Epidermal melanocyte (primary cell): ENCODE measurements at regions not wholly inside any gene's neighbourhood (a gene's known extent, or its start where the extent isn't known, plus 50 kb on each side); places are given as distances from the start of the nearest gene placed in this dataset.
"Not testable (repeated sequence)": the region's sequence is repeated elsewhere in the genome, so short reads cannot be mapped to it uniquely, and the experiment has no call there.

ENCODE experiments used
- DNase-seq: peaks from one replicate; pipeline ENCODE4 v3.0.0; 2011; ENCODE audit warnings: low spot score; ENCODE audit not compliant: insufficient read length

GRCh38 chr11:38746516-38746915 is 2148.5 kb upstream of the RAG2 start:
- not testable (repeated sequence) for DNase-seq

DNA sequence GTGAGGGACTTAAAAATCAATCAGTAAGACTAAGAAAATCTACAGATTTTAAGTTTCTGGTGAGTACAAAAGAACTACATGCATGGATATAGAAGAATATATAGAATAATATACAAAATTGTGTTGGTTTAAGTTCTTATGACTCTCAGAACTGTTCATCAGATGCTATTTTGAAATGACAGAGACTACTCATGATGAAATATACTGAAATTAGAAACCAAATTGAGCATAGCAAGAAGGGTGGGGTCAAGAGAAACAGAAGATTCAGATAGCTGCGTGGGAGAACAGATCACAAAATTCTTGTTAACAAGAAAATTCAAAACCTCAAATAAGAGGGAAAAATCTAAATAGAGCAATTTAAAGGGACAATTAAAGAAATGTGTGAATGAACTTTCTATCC is 2125.3 kb upstream of the RAG2 start:
- no peak for DNase-seq

GRCh38 chr11:38721586-38722315 is 2123.7 kb upstream of the RAG2 start:
- no peak for DNase-seq

DNA sequence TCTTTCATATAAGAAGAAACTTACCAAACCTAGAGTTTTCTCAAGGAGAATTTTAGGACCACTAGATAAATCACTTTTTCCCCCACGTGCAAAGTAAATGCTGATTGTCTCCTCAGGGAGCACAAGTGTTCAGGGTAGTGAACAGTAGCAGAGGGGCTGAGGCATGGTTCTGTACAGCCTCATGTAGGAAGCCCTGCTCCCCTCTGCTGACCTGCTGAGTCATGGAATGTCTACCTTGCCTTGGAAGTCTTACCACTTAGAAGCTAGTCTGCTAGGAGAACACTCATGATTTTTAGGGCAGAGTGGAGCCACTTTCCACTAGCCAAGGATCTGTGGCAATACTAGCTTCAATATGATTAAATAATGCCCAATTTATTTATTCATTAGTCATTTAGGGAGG is 2120.6 kb upstream of the RAG2 start:
- DNase-seq, result no peak

GRCh38 chr11:38718049-38718448 is 2120.0 kb upstream of the RAG2 start:
- no peak for DNase-seq

DNA sequence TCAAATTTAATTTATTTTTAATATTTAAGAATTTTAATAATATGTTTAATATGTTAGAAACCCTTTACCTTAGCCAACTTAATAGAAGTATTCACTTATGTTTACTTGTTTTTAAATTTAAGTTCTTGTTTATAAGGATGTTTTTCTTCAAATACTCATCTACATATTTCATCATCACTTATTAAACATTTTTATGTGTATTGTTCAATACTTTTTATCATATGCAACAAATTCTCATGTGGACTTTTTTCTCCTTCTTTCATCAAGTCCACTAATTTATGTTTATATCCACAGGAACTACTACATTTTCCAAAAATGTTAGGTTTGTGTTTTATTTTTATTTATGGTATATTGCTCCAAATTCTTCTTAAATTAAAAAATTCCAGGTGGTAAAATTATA is 2113.1 kb upstream of the RAG2 start:
- DNase-seq, result no peak

DNA sequence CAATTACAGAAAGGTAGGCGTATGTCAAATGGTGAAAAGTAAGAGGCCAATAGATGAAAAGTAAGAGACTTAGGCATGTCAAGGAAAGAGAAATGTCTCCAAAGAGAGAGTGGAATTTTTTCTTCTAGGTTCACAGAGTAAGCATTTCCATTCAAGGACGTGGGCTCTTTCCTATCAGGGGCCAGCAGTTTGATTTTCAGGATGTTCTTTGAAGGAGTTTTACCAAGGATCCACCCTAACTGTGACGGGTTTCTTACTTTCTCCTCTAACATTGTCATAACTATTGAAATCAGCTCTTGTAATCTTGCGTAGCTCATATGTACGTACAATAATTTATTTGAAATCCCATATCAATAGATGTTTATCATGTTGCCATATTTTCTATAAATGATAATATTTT is 2112.2 kb upstream of the RAG2 start:
- DNase-seq, result no peak

GRCh38 chr11:38700111-38700510 is 2102.1 kb upstream of the RAG2 start:
- no peak for DNase-seq

DNA sequence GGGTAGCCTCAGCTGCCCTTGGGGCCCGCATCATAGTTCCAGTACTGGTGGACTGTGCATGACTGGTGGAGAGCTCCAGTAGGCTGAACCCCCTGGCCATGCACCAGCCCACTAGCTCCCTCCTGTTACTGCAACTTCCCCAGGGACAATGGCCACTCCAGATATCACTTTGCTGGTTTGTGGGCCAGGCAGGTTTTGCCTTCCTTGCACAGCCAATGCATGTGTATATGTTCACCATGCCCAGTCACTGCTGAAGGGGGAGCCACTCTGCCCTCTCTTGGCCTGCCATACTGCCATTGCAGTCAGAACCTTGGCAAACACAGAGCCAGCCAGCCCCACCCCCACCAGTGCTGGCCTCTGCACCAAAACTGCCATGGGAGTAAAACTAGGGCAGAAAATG is 2095.3 kb upstream of the RAG2 start:
- no peak for DNase-seq

GRCh38 chr11:38690211-38690610 is 2092.2 kb upstream of the RAG2 start:
- not testable (repeated sequence) for DNase-seq

DNA sequence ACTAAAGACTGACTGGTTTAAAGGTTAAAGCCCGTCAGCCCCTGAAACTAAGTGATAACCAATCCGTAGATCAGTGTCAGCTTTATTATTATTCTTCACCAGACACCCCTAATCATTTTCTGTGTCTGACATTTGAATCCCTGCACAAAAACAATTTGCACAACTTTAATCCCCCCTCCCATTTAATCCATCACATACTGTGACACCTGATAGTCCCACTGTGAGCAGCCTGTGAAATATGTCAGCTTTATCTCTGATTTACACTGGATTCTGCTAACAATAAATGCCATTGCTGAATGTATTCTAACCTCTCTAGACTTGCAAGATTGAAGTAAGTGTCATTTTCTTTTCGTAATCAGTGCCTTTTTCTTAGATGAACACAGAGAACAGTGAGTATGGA is 2089.0 kb upstream of the RAG2 start:
- DNase-seq, result no peak

GRCh38 chr11:38683484-38683883 is 2085.4 kb upstream of the RAG2 start:
- DNase-seq, result no peak

GRCh38 chr11:38680746-38681145 is 2082.7 kb upstream of the RAG2 start:
- no peak for DNase-seq

DNA sequence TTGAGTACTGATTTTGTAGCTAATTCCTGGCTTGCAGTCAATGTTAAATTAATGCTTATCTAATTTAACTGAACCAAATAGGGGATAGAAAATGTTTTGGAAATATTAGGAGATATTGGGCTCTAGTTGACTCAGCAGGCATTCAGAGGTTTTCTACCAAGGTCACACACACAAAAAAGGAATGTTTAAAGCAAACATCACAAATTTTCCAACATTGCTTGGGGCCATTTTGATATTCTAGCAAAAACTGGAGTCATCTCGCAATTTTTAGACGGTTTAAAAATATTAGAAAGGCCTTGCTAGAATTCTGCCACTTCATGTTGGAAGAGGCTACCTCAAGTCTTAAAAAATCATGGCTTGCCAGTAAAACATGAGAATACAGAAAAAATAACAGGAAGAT is 2082.1 kb upstream of the RAG2 start:
- no peak for DNase-seq

- DNase-seq, result no peak
Observed at GRCh38 chr11:38672445-38672844, 2074.4 kb upstream of the RAG2 start.

- no peak for DNase-seq
Observed at GRCh38 chr11:38667359-38667758, 2069.3 kb upstream of the RAG2 start.

GRCh38 chr11:38648604-38649003 is 2050.6 kb upstream of the RAG2 start:
- DNase-seq, result no peak

DNA sequence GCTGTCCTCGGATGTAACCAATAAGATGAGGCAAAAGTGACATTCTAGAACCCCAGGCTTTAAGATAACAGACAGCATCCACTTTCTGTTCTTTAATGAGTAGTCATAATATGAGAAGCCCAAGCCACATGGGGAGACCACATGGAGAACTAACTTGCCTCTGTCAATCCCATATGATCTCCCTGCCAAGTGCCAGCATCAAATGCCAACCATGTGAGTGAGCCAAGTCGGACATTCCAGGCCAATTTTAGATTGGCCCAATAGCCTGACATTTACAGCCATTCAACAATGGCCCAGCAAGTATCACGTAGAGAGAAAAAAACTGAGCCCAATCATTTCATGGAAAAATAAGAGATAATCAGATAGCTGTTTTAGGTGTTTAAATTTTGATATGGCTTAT is 2048.3 kb upstream of the RAG2 start:
- DNase-seq, result no peak

DNA sequence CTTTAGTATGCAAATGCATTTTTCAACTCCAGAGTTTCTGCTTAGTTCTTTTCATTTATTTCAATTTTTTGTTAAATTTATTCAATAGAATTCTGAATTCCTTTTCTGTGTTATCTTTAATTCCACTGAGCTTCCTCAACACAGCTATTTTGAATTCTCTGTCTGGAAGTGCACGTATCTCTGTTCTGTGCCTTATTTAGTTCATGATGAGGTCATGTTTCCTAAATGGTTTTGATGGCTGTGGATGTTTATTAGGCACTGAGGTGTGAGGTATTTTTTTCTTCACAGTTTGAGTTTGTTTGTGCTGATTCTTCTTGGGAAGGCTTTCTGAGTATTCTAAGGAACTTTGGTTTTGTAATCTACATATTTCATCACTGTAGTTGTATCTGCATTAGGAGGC is 2042.8 kb upstream of the RAG2 start:
- DNase-seq, result no peak

DNA sequence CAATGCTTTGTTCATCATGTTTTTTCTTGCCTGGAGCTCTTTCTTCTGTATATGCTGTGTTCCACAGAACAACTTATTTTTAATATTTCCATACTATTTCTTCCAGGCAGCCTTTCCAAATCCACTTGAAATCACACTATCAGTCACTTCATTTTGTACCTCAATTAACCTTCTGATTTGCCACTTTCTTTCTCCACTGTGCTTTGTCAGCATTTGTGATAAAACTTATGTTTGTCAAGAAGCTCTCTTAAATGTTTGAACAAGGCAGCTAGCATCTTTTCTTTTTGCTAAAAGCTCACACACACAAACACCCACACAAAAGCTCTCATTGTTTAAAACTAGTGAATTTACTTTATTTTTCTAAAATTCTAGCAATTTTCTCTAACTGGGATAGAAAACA is 2014.7 kb upstream of the RAG2 start:
- DNase-seq, result no peak

- DNase-seq, result not testable (repeated sequence)
Observed at GRCh38 chr11:38601371-38601770, 2003.3 kb upstream of the RAG2 start.

DNA sequence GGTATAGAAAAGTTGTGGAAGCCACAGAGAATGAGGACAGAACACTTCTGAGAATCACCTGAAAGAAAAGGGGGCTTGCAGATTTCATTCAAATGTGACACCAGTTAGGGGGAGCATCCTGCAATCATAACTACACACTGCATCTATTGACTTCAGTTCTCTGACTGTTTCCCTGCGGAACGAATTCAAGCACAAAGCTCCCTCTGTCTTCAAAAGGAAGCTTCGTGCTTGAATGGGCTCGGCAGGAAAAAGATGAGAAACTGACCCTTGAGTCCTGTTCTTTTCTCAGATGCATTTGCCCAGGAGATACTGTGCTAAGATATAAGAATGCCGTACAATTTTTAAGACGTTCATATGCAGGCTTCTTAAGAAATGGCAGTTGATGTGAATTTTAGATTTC is 2000.4 kb upstream of the RAG2 start:
- DNase-seq, result peak; percentile 45

DNA sequence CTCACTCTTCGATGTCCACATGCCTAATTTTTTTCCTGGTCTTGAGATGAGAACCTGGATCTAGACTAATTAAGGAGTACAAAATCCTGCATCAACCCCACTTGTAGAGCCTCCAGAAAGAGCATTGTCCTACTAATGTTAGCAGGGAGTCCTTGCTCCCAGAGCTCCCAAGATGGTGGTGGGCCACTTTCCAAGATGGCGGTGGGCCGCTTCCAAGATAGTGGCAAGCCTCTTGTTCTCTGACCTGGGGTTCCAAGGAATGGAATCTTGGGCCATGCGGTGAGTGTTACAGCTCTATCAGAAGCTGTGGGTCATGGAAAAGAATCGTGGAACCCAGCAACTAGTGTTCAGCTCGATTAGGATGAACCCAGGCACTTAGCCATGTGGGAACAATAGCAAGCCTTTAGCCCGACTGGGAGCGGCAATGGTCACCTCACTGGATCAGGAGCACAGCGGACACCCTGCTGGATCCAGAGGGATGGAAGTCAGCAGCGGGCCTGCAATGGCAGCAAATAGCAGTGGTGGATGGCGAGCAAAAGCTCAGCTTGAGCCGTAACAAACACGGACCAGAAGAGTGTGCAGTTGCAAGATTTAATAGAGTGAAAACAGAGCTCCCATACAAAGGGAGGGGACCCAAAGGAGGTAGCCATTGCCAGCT is 1997.5 kb upstream of the RAG2 start:
- not testable (repeated sequence) for DNase-seq
